Tibial artery (tissue), 4 donors: ENCODE measurements at regions not wholly inside any gene's neighbourhood (a gene's known extent, or its start where the extent isn't known, plus 50 kb on each side); places are given as distances from the start of the nearest gene placed in this dataset.

Source experiments
- DNase-seq, 2 donors: peaks; one replicate each; pipeline ENCODE4 v3.0.0-alpha.2; 2019
- H3K27ac ChIP-seq, 2 donors: fragments of 200-600 bp; sonication (generic) in 1 of 2; 1 replicate in 1 of 2; 2 replicates in 1 of 2; pipeline ENCODE4 v1.5.1; 2018 to 2019; ENCODE audit warnings: mild to moderate bottlenecking in 1 of 2
- H3K27me3 ChIP-seq, 2 donors: fragments of 200-600 bp; sonication (generic) in 1 of 2; one replicate each; pipeline versions ENCODE4 v1.5.1 to v1.6.0; 2016 to 2019
- H3K36me3 ChIP-seq, 3 donors: fragments of 200-600 bp; sonication (generic) in 2 of 3; one replicate each; pipeline ENCODE4 v1.5.1; 2016 to 2019; ENCODE audit warnings: mild to moderate bottlenecking in 2 of 3
- H3K4me1 ChIP-seq, 4 donors: fragments of 200-600 bp; sonication (generic) in 2 of 4; 1 replicate in 3 of 4; 2 replicates in 1 of 4; pipeline ENCODE4 v1.5.1; 2016 to 2019
- H3K4me3 ChIP-seq, 2 donors: fragments of 200-600 bp; sonication (generic) in 1 of 2; 1 replicate in 1 of 2; 2 replicates in 1 of 2; pipeline ENCODE4 v1.5.1; 2018 to 2019; ENCODE audit warnings: mild to moderate bottlenecking in 2 of 2
- H3K9me3 ChIP-seq, 3 donors: fragments of 200-600 bp; sonication (generic) in 1 of 3; one replicate each; pipeline ENCODE4 v1.5.1; 2016 to 2019
- CTCF ChIP-seq, 2 experiments: fragments of 200-600 bp in 1 of 2; fragments of 450-650 bp in 1 of 2; IDR thresholded peaks; one replicate each; pipeline ENCODE4 v1.5.1; 2017 to 2019; ENCODE audit warnings: antibody characterized with exemption in 2 of 2, mild to moderate bottlenecking in 1 of 2, moderate library complexity in 1 of 2
- intact Hi-C: fragments of 100-400 bp; cut with DNase I; formaldehyde crosslinking; loops from one replicate; pipeline ENCODE4 v1.15.0; 2023; ENCODE audit warnings: low total_unique reads

GRCh38 chr6:141033101-141033500 is 1099.6 kb upstream of the GJE1 start:
- Histone ChIP-seq H3K27ac (no peak overlapping the region), H3K9me3 (no peaks in the 10 kb centered on the region), H3K4me3 (no peak overlapping the region), H3K36me3 (no peaks in the 10 kb centered on the region), H3K4me1 (peaks cover 0 to 26% (median 2%) of the 10 kb centered on the region in 4 donors), H3K27me3 (no peaks in the 10 kb centered on the region)
- no peak for DNase-seq
- intact Hi-C loops, result no loop called here
- TF ChIP-seq CTCF (IDR thresholded peaks at IDR 0.05), result no peak

GRCh38 chr6:141029908-141030307 is 1102.8 kb upstream of the GJE1 start:
- Histone ChIP-seq H3K4me1 (peaks cover 0 to 16% (median 2%) of the 10 kb centered on the region in 4 donors), H3K27ac (no peak overlapping the region), H3K9me3 (no peaks in the 10 kb centered on the region), H3K36me3 (no peaks in the 10 kb centered on the region), H3K27me3 (no peaks in the 10 kb centered on the region), H3K4me3 (no peak overlapping the region)
- DNase-seq, result no peak
- intact Hi-C loops, result loop anchor here (2.0 kb wide), 1 partner anchor 35 kb away; no protein-coding TSS in a partner anchor
- TF ChIP-seq CTCF (IDR thresholded peaks at IDR 0.05), result no peak

GRCh38 chr6:141028791-141029280 is 1103.9 kb upstream of the GJE1 start:
- Histone ChIP-seq H3K27ac (no peak overlapping the region), H3K36me3 (no peaks in the 10 kb centered on the region), H3K4me1 (peaks cover 0 to 16% (median 2%) of the 10 kb centered on the region in 4 donors), H3K27me3 (no peaks in the 10 kb centered on the region), H3K9me3 (no peaks in the 10 kb centered on the region), H3K4me3 (no peak overlapping the region)
- DNase-seq, result no peak
- intact Hi-C loops, result no loop called here
- TF ChIP-seq CTCF (IDR thresholded peaks at IDR 0.05), result no peak

GRCh38 chr6:141026504-141026903 is 1106.2 kb upstream of the GJE1 start:
- Histone ChIP-seq H3K27me3 (no peaks in the 10 kb centered on the region), H3K4me3 (no peak overlapping the region), H3K4me1 (peaks cover 0 to 6% (median 2%) of the 10 kb centered on the region in 4 donors), H3K36me3 (no peaks in the 10 kb centered on the region), H3K9me3 (peaks cover 0 to 2% (median 0%) of the 10 kb centered on the region in 3 donors), H3K27ac (no peak overlapping the region)
- TF ChIP-seq CTCF (IDR thresholded peaks at IDR 0.05), result no peak
- intact Hi-C loops, result no loop called here
- DNase-seq, result no peak

GRCh38 chr6:141024526-141024925 is 1108.2 kb upstream of the GJE1 start:
- peaks cover 0 to 6% (median 2%) of the 10 kb centered on the region in 4 donors for H3K4me1 ChIP-seq
- peaks cover 0 to 2% (median 0%) of the 10 kb centered on the region in 3 donors for H3K9me3 ChIP-seq
- no peak overlapping the region for H3K27ac ChIP-seq
- no peak for TF ChIP-seq CTCF (IDR thresholded peaks at IDR 0.05)
- no peaks in the 10 kb centered on the region for H3K27me3 ChIP-seq
- DNase-seq, result no peak
- intact Hi-C loops, result no loop called here
- no peaks in the 10 kb centered on the region for H3K36me3 ChIP-seq
- H3K4me3 ChIP-seq, result no peak overlapping the region

- Histone ChIP-seq H3K27ac (no peak overlapping the region), H3K4me1 (no peaks in the 10 kb centered on the region), H3K9me3 (peaks cover 0 to 2% (median 0%) of the 10 kb centered on the region in 3 donors), H3K27me3 (no peaks in the 10 kb centered on the region), H3K4me3 (no peak overlapping the region), H3K36me3 (no peaks in the 10 kb centered on the region)
- intact Hi-C loops, result no loop called here
- no peak for DNase-seq
- no peak for TF ChIP-seq CTCF (IDR thresholded peaks at IDR 0.05)
Measured at GRCh38 chr6:141017941-141018340, 1114.8 kb upstream of the GJE1 start.
